HG02642 (cell line): ENCODE measurements at regions not wholly inside any gene's neighbourhood (a gene's known extent, or its start where the extent isn't known, plus 50 kb on each side); places are given as distances from the start of the nearest gene placed in this dataset.
A peak's percentile ranks its signal among the peaks of the same experiment; 100 is the strongest.
"Not testable (repeated sequence)": the region's sequence is repeated elsewhere in the genome, so short reads cannot be mapped to it uniquely, and the experiment has no call there.

ENCODE experiments used
- ATAC-seq: cut with Tn5 transposase; IDR thresholded peaks from one replicate; pipeline ENCODE4 v1.9.1; 2021; ENCODE audit warnings: mild to moderate bottlenecking; ENCODE audit not compliant: unreplicated experiment, poor library complexity

DNA sequence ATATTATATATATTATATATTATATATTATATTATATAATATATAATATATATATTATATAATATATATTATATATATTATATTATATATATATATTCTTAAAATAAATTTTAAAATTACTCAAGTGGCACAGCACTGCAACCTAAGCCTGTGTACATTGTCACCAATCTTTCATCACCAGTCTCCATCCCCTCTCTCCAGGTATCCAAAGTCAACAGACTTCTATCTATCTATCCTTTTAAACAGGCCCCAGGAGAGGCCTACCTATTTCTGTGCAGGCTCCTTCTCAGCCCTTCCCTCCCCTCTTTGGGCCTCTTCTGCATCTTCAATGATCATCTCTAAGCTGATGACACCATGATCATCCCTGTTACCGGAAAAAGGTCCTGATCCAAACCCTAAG lies 111.7 kb downstream of the RHOU start:
- no peak for ATAC-seq

- ATAC-seq: not testable (repeated sequence)
Measured at GRCh38 chr1:228847451-228847850, 112.2 kb downstream of the RHOU start.

DNA sequence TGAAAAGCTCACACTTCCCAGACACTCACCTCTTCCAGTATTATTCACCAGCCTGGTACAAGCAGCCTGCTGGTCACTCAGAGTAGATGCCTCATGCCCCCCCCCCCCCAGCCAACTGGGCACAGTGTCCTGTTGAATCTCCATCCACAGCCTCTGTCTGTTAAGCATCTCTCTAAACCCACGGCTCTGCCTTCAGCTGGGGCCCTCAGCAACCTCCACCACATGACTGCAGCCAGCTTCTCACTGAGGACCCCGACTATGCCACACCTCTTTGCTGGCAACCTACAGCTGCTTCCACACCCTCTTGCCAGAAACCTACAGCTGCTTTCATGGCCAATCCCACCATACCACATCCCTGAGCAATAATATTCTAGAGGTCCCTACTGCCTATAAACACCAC lies 113.1 kb downstream of the RHOU start:
- ATAC-seq: no peak

DNA sequence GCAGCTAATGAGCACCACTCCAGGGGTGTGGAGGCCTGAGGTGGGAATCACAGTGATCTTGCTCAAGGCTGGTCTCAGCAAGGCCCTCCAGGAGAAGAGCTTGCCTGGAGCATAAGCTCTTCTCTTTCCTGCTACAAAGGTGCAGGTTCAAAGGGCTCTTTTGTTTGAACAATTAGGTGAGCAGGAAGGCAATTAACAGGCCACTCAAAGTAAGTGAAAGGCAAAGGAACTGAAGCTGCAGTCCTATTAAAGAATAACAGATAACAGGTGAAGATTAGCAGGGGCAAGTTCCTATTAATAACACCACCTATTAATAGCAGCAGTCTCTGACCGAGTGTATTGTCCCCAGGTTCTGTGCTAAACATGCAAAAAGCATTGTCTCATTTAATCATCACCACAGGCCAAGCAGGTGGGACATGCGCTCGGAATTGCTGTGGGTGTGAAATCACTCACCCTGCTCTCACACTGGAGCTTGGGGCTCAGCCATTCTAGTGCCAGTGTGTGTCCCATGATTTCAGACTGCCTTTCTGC lies 113.8 kb downstream of the RHOU start:
- ATAC-seq: peak; percentile 82

DNA sequence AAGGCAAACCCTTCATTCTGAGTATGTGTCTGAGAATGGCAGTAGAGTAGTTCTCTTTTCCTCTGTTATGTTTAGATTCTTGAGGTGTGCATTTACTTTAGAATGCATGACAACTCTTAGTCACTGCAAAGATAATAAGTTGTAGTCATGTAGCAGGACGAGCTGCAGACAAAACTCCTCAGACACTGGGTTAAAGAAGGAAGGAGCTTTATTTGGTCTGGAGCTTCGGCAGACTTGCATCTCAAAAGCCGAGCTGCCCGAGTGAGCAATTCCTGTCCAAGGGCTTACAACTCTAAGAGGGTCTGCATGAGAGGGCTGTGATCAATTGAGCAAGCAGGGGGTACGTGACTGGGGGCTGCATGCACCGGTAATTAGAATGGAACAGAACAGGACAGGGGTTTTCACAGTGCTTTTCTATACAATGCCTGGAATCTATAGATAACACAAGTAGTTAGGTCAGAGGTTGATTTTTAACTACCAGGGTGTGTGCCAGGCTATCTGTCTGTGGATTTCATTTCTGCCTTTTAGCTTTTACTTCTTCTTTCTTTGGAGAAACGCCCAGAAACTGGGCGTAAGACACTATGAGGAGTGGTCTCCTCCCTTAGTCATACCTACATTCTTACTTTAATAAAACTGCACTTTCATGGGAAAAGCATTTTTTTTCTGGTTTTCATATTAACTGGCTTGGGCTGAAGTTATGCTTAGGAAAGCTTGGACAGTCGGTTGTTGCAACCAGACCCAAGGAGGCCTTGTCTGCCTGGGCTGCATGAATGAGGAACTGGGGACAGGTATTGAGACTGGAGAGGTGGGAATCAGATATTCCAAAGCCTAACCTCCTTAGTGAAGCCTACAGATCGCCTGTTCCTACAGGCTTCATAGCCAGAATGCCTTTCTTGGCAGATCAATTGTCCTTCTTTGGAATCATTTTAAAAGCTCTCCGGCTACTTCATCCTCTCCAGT lies 115.1 kb downstream of the RHOU start:
- no peak for ATAC-seq

DNA sequence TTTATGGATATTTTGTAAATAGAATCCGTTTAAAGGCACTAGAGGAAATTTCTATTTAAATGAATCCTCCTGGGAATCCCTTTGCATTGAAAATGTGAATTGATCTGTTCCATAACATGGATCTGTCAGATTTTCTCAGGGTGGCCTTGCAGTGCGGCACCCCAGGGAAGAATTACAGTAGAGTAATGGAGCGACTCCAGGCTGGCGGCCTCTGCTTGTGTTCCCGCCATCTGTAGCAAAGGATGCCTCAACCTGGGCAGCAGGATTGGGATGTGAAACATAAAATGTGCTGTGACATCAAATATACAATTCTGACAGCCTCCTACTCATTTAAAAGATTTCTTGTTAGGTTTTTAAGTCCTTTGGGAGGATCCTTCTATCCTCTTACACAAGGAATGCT lies 115.9 kb downstream of the RHOU start:
- no peak for ATAC-seq

- ATAC-seq: no peak
Measured at GRCh38 chr1:228851618-228852017, 116.3 kb downstream of the RHOU start.

DNA sequence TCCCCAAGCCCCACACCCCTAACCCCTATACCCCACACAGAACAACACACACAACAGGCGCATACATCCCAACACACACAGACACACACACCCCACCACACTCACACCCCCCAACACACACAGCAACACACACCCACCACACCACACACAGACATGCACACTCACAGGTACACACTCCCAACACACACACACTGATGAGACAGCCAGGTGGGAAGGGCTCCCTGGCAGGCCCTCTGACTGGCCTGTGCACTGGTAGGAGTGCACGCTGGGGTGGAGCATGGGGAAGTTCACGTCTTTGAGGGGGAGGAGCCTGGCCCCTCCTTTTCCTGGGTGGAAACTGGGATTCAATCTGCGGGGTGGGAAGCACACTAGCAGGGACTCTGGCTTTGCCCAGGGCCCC lies 116.7 kb downstream of the RHOU start:
- ATAC-seq: no peak

GRCh38 chr1:228852511-228853088 lies 117.3 kb downstream of the RHOU start:
- no peak for ATAC-seq

- no peak for ATAC-seq
Measured at GRCh38 chr1:228853191-228853590, 117.9 kb downstream of the RHOU start.

DNA sequence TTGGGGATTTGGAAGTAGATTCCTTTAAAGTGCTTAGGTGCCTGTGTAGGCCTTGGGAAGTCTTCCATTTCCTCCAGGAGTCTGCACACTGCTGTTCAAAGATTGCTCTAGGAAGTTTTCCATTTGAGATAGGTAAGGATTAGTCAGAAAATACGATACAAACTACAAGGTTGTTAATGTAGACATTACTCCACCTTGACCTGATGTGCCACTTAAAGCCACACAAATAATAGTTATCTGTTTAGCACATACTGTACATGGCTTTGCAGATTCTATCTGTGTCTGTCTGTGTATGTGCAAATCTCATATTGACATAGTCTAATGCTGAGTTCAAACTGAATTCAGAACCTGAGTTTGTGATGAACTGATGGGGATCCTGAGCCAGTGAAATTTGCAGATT lies 118.4 kb downstream of the RHOU start:
- no peak for ATAC-seq

GRCh38 chr1:228854907-228855306 lies 119.6 kb downstream of the RHOU start:
- ATAC-seq: no peak

DNA sequence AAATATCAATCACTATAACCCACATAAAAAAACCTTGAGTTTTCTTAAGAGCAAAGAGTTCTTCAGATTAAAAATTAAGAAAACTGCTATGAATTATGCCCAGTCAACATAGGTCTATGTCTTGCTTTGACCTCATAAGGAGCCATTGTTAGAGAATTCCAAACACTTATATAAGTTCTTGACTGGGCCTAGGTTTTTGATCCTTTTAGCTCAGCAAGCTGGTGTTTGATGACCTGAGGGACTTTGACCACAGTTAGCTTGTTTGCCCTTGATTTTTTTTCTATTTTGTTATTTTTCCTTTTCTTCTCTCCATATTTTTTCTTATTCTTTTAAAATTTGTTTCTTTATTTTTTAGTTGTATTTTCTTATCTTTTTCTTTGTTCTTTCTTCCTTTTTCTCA lies 122.3 kb downstream of the RHOU start:
- no peak for ATAC-seq

GRCh38 chr1:228860911-228861831 lies 125.9 kb downstream of the RHOU start:
- ATAC-seq: peak; percentile 70

DNA sequence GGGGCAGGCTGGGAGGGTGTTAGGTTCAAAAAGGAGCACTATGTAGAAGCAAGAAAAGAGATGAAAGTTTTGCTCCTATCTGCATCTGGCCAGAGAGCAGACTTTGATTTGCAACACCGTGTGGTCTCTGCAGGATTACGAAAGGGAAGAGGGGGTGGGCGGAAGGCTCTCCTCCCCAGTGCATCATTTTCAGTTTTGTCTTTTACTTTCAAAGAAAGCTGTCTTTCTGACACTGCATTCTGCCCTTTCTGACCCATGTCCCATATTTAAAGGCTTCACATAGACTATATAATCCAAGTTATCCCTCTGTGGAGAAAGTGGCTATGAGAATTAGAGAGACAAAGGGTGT lies 126.5 kb downstream of the RHOU start:
- ATAC-seq: no peak

DNA sequence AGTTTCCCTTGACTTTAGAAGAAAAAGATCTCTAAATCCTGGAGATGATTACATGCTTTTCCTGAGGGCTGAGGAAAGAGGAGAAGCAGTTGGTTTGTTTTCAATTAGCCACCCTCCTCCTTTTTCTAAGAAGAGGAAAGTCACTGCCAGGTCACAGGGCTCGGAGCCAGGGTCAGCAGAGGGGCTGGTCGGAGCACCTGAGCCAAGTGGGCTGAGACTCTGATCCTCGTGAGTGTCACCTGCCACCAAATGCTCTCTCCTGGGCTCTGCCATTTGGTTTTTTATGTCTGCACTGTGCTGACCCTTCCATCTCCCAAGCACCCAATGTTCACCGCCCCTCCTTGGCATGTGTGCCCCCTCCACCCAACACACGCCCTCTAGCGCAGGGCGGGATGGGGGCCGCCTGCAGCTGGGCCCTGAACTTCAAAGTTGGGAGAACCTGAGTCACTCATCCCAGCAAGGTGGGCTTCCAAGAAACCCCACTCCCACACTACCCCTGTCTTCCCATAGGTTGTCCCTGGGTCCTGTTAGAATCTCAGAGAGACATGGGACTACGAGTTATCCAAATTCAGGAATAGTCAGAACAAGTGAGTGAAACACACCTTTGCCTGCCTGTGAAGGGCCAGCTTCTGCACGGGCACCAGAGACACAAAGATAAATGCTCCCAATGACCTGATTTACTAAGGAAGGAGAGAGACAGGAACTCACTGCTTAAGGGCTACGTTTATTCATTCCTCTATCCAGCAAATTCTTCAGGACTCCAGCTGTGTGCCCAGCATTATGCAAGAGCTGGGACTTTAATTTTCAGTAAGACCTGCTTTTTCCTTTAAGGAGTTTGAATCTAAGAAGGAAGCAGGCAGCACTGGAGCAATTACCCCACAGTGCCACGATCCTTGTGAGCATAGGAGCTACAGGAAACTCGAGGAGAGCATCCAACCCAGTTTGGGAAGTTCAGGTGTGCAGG lies 127.5 kb downstream of the RHOU start:
- no peak for ATAC-seq

DNA sequence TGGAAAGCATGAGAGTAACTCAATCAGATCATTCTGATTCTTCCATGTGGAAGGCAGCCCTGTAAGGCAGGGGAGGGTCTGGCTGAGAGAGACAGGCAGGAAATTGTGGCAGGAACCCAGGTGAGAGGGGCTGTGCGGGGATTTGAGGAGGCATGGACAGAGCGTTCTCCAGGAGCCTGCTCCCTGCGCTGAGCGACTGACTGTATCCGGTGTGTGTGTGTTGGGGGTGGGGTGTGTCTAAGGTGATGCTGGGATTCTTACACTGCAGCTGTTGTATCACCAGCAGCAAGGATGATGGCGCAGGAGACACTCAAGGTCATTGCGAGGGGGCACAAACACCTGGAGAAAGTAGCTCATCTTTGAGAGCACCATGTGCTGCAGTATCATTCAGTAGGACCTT lies 128.5 kb downstream of the RHOU start:
- no peak for ATAC-seq

DNA sequence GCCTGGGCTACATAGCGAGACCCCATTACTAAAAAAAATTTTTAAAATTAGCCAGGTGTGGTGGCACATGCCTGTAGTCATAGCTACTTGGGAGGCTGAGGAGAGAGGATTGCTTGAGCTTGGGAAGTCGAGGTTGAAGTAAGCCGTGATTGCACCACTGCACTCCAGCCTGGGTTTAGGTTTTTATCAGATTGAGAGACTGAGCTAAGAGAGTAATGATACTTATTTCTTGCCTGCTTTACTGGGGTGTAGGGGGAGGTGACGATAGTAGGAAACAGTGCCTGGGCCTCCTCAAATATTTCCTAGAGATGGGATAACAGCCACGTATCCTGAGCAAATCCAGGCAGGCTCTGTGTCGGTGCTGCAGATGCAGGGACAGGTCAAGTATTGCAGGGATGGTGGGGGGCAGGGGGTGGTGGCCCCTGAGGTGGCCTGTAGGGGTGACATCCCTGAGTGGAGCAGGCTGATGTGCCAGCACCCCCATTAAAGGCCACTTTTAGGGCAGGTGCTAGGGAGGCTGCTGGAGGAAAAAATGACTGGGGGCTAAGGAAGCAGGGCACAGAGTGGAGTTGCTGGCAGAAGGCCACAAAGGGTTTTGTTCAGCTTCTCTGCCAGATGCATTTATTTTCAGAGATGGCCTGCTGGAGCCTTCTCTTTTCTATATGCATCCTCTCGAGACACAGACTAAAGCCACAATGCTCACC lies 130.5 kb downstream of the RHOU start:
- no peak for ATAC-seq

GRCh38 chr1:228866468-228866867 lies 131.2 kb downstream of the RHOU start:
- no peak for ATAC-seq
